OCI-LY1 (cell line): ENCODE measurements at regions not wholly inside any gene's neighbourhood (a gene's known extent, or its start where the extent isn't known, plus 50 kb on each side); places are given as distances from the start of the nearest gene placed in this dataset.
A peak's percentile ranks its signal among the peaks of the same experiment; 100 is the strongest.

Source experiments
- EZH2 ChIP-seq: fragments of 200-600 bp; sonication (generic), shearing (Covaris generic); IDR thresholded peaks from 2 replicates; pipeline ENCODE4 v1.8.0; 2017; ENCODE audit warnings: borderline replicate concordance, mixed run types, mild to moderate bottlenecking, antibody characterized with exemption, low read length, moderate library complexity, mixed read lengths
- TF ChIP-seq, protein P1 (sequence below): fragments of 200-600 bp; sonication (generic), shearing (Covaris generic); IDR thresholded peaks from 2 replicates; pipeline ENCODE4 v1.5.1; 2017; ENCODE audit warnings: mild to moderate bottlenecking, antibody characterized with exemption, low read length, moderate library complexity, mixed read lengths

DNA sequence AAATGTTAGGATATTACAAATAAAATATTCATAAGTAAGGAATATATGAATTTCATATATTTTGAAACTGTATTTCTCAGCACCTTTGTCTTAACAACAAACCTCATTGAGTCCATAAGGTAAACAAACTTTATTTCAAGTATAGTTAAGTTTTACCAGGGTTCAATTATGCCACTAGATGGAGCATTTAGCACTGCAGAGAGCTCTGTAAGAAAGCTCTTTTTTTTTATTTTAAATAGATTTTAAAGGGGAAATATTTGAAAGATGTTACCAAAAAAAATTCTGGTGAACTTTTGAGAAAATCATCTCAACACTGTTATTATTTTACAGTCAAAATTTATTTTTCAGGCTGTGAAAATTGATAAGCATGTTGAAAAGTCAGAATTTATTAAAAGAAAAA lies 955.2 kb upstream of the EYS start:
- TF ChIP-seq, protein P1, sequence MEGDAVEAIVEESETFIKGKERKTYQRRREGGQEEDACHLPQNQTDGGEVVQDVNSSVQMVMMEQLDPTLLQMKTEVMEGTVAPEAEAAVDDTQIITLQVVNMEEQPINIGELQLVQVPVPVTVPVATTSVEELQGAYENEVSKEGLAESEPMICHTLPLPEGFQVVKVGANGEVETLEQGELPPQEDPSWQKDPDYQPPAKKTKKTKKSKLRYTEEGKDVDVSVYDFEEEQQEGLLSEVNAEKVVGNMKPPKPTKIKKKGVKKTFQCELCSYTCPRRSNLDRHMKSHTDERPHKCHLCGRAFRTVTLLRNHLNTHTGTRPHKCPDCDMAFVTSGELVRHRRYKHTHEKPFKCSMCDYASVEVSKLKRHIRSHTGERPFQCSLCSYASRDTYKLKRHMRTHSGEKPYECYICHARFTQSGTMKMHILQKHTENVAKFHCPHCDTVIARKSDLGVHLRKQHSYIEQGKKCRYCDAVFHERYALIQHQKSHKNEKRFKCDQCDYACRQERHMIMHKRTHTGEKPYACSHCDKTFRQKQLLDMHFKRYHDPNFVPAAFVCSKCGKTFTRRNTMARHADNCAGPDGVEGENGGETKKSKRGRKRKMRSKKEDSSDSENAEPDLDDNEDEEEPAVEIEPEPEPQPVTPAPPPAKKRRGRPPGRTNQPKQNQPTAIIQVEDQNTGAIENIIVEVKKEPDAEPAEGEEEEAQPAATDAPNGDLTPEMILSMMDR: peak; percentile 19; the same call in 1 of the 2 replicates
- no peak for TF ChIP-seq EZH2
